ENCODE measurements at regions not wholly inside any gene's neighbourhood (a gene's known extent, or its start where the extent isn't known, plus 50 kb on each side); places are given as distances from the start of the nearest gene placed in this dataset.

DNA sequence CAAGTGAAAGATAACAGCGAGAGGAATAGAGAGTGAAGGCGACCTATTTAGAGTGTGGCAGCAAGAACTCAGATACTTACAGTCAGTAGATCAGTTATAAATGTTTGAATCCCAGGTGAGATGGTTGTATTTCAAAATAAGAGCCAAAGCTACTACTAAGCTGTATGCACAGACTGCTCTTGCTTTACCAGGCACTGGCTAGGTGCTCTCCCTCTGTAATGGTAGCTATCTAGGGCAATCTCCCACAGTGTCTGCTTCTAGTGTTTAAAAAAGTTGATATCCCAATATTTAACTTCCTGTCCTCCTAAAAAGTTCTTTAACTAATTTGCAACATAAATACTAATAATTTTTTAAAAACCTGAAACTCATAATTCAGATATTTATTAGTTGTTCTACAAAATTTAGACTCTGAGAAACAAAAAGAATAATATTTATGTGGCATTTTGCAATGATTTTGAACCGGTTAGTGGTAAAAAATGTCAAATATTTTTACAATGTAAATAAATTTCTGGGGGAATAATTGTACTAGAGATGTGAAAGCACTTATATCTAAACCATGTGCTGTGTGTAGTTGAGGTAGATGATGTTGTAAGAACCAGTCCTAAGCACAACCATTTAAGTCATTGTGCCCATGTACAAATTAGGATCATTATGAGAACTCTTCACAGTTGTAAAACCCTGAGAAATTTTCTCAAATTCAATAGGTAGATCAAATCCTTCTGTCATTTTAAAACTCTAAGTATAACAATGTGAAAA lies 349.3 kb upstream of the SEMA3D start:
- Histone ChIP-seq H3K79me2 (replicated peaks; ENCODE audit: insufficient read depth, low read length) (no peaks in the 10 kb centered on the region), H3K36me3 (ENCODE audit: insufficient read depth, low read length) (no peaks in the 10 kb centered on the region), H4K20me1 (ENCODE audit: insufficient read depth) (no peaks in the 10 kb centered on the region), H3K9me3 (ENCODE audit: low read length) (no peaks in the 10 kb centered on the region), H3K9me2 (ENCODE audit: insufficient read depth, low read length) (no peaks in the 10 kb centered on the region), H3K9ac (ENCODE audit: low read length) (no peak overlapping the region), H3K4me2 (ENCODE audit: low read length) (no peak overlapping the region), H3F3A (ENCODE audit: insufficient read depth, low read length, poor library complexity, severe bottlenecking) (no peaks in the 10 kb centered on the region), H3K27ac (ENCODE audit: low read length) (no peak overlapping the region), H2AFZ (ENCODE audit: low read depth, low read length) (no peak overlapping the region), H3K27me3 (ENCODE audit: insufficient read depth, low read depth, low read length) (no peaks in the 10 kb centered on the region), H3K4me3 (ENCODE audit: low read length) (no peak overlapping the region)
- TF ChIP-seq TAF1 (IDR thresholded peaks at IDR 0.05; ENCODE audit: low read depth) (no peak), MXI1 (conservative IDR thresholded peaks at IDR 0.05; ENCODE audit: poor library complexity, severe bottlenecking) (no peak)

DNA sequence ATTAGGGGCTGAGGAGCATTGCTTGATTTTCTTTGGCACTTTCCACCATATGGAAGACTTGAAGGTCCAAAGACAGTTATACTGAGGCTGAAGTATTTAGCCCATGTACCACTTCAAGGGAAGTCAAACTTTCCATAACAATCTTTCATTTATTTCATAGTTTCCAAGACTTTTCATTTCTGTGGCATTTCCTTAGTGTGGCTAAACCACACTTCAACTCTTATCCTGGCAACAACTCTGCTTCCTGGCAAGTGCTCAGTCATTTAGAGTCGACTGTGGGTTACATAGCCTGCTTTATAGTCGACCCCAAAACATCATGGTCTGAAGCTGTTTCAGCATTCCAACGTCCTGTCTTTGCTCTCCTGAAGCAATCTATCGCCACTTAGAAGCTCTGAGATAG lies 343.0 kb upstream of the SEMA3D start:
- Histone ChIP-seq H3K9me2 (ENCODE audit: insufficient read depth, low read length) (no peaks in the 10 kb centered on the region), H3K79me2 (replicated peaks; ENCODE audit: insufficient read depth, low read length) (no peaks in the 10 kb centered on the region), H3K4me2 (ENCODE audit: low read length) (no peak overlapping the region), H3K36me3 (ENCODE audit: insufficient read depth, low read length) (no peaks in the 10 kb centered on the region), H4K20me1 (ENCODE audit: insufficient read depth) (no peaks in the 10 kb centered on the region), H2AFZ (ENCODE audit: low read depth, low read length) (no peak overlapping the region), H3K9me3 (ENCODE audit: low read length) (no peaks in the 10 kb centered on the region), H3K9ac (ENCODE audit: low read length) (no peak overlapping the region), H3K27me3 (ENCODE audit: insufficient read depth, low read depth, low read length) (no peaks in the 10 kb centered on the region), H3K27ac (ENCODE audit: low read length) (no peak overlapping the region), H3K4me3 (ENCODE audit: low read length) (no peak overlapping the region), H3F3A (ENCODE audit: insufficient read depth, low read length, poor library complexity, severe bottlenecking) (no peaks in the 10 kb centered on the region)
- TF ChIP-seq EZH2 (IDR thresholded peaks at IDR 0.05; ENCODE audit: borderline replicate concordance, insufficient read depth, low read length, poor library complexity, severe bottlenecking) (no peak), POLR2AphosphoS5 (IDR thresholded peaks at IDR 0.05) (no peak), TAF1 (IDR thresholded peaks at IDR 0.05; ENCODE audit: low read depth) (no peak), EP300 (conservative IDR thresholded peaks at IDR 0.05; ENCODE audit: poor library complexity, severe bottlenecking) (no peak), MXI1 (conservative IDR thresholded peaks at IDR 0.05; ENCODE audit: poor library complexity, severe bottlenecking) (no peak), RAD21 (conservative IDR thresholded peaks at IDR 0.05) (no peak)
- TF ChIP-seq, protein P1, sequence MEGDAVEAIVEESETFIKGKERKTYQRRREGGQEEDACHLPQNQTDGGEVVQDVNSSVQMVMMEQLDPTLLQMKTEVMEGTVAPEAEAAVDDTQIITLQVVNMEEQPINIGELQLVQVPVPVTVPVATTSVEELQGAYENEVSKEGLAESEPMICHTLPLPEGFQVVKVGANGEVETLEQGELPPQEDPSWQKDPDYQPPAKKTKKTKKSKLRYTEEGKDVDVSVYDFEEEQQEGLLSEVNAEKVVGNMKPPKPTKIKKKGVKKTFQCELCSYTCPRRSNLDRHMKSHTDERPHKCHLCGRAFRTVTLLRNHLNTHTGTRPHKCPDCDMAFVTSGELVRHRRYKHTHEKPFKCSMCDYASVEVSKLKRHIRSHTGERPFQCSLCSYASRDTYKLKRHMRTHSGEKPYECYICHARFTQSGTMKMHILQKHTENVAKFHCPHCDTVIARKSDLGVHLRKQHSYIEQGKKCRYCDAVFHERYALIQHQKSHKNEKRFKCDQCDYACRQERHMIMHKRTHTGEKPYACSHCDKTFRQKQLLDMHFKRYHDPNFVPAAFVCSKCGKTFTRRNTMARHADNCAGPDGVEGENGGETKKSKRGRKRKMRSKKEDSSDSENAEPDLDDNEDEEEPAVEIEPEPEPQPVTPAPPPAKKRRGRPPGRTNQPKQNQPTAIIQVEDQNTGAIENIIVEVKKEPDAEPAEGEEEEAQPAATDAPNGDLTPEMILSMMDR (IDR thresholded peaks at IDR 0.05; ENCODE audit: poor library complexity, severe bottlenecking) = no peak
- TF ChIP-seq, protein P2, sequence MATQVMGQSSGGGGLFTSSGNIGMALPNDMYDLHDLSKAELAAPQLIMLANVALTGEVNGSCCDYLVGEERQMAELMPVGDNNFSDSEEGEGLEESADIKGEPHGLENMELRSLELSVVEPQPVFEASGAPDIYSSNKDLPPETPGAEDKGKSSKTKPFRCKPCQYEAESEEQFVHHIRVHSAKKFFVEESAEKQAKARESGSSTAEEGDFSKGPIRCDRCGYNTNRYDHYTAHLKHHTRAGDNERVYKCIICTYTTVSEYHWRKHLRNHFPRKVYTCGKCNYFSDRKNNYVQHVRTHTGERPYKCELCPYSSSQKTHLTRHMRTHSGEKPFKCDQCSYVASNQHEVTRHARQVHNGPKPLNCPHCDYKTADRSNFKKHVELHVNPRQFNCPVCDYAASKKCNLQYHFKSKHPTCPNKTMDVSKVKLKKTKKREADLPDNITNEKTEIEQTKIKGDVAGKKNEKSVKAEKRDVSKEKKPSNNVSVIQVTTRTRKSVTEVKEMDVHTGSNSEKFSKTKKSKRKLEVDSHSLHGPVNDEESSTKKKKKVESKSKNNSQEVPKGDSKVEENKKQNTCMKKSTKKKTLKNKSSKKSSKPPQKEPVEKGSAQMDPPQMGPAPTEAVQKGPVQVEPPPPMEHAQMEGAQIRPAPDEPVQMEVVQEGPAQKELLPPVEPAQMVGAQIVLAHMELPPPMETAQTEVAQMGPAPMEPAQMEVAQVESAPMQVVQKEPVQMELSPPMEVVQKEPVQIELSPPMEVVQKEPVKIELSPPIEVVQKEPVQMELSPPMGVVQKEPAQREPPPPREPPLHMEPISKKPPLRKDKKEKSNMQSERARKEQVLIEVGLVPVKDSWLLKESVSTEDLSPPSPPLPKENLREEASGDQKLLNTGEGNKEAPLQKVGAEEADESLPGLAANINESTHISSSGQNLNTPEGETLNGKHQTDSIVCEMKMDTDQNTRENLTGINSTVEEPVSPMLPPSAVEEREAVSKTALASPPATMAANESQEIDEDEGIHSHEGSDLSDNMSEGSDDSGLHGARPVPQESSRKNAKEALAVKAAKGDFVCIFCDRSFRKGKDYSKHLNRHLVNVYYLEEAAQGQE (IDR thresholded peaks at IDR 0.05; ENCODE audit: borderline replicate concordance) = no peak

DNA sequence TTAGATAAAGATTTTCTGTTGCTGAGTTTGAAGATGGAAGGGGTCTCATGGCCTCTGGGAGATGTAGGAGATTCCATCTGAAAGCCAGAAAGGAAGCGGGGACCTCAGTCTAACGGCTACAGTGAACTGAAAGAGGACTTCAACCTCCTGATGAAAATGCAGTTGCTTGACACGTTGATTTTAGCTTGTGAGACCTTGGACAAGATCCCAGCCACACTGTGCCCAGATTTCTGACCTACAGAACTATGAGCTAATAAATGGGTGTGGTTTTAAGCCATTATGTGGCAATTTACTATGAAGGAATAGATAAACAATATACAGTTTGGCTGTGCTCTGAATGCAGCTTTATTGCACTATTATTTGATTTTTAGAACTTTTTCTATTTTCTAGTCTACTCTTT lies 342.3 kb upstream of the SEMA3D start:
- H3K79me2 ChIP-seq (replicated peaks; ENCODE audit: insufficient read depth, low read length) = no peaks in the 10 kb centered on the region
- H3K9me2 ChIP-seq (ENCODE audit: insufficient read depth, low read length) = no peaks in the 10 kb centered on the region
- no peaks in the 10 kb centered on the region for H4K20me1 ChIP-seq (ENCODE audit: insufficient read depth)
- no peaks in the 10 kb centered on the region for H3K9me3 ChIP-seq (ENCODE audit: low read length)
- H3K27me3 ChIP-seq (ENCODE audit: insufficient read depth, low read depth, low read length) = no peaks in the 10 kb centered on the region
- no peak overlapping the region for H3K27ac ChIP-seq (ENCODE audit: low read length)
- H2AFZ ChIP-seq (ENCODE audit: low read depth, low read length) = no peak overlapping the region
- H3K4me3 ChIP-seq (ENCODE audit: low read length) = no peak overlapping the region
- H3K9ac ChIP-seq (ENCODE audit: low read length) = no peak overlapping the region
- no peak for TF ChIP-seq TAF1 (IDR thresholded peaks at IDR 0.05; ENCODE audit: low read depth)
- TF ChIP-seq RAD21 (conservative IDR thresholded peaks at IDR 0.05) = no peak
- TF ChIP-seq SMC3 (conservative IDR thresholded peaks at IDR 0.05; ENCODE audit: poor library complexity) = no peak
- TF ChIP-seq EZH2 (IDR thresholded peaks at IDR 0.05; ENCODE audit: borderline replicate concordance, insufficient read depth, low read length, poor library complexity, severe bottlenecking) = no peak
- no peak for TF ChIP-seq MXI1 (conservative IDR thresholded peaks at IDR 0.05; ENCODE audit: poor library complexity, severe bottlenecking)
- no peaks in the 10 kb centered on the region for H3K36me3 ChIP-seq (ENCODE audit: insufficient read depth, low read length)
- H3K4me2 ChIP-seq (ENCODE audit: low read length) = no peak overlapping the region
- no peaks in the 10 kb centered on the region for H3F3A ChIP-seq (ENCODE audit: insufficient read depth, low read length, poor library complexity, severe bottlenecking)
